ENCODE measurements at regions not wholly inside any gene's neighbourhood (a gene's known extent, or its start where the extent isn't known, plus 50 kb on each side); places are given as distances from the start of the nearest gene placed in this dataset.

- Histone ChIP-seq H3K27me3 (no peaks in the 10 kb centered on the region), H3K9me3 (no peaks in the 10 kb centered on the region), H3K4me3 (no peak overlapping the region), H3K4me1 (no peaks in the 10 kb centered on the region), H3K27ac (no peak overlapping the region), H3K36me3 (no peaks in the 10 kb centered on the region)
- no peak for DNase-seq (ENCODE audit: low spot score in 2 of 2)
- TF ChIP-seq, protein P1, sequence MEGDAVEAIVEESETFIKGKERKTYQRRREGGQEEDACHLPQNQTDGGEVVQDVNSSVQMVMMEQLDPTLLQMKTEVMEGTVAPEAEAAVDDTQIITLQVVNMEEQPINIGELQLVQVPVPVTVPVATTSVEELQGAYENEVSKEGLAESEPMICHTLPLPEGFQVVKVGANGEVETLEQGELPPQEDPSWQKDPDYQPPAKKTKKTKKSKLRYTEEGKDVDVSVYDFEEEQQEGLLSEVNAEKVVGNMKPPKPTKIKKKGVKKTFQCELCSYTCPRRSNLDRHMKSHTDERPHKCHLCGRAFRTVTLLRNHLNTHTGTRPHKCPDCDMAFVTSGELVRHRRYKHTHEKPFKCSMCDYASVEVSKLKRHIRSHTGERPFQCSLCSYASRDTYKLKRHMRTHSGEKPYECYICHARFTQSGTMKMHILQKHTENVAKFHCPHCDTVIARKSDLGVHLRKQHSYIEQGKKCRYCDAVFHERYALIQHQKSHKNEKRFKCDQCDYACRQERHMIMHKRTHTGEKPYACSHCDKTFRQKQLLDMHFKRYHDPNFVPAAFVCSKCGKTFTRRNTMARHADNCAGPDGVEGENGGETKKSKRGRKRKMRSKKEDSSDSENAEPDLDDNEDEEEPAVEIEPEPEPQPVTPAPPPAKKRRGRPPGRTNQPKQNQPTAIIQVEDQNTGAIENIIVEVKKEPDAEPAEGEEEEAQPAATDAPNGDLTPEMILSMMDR (IDR thresholded peaks at IDR 0.05), result no peak
- TF ChIP-seq POLR2AphosphoS5 (IDR thresholded peaks at IDR 0.05) (no peak), POLR2A (IDR thresholded peaks at IDR 0.05) (no peak)
- intact Hi-C loops (cut with DNase I; ENCODE audit: low total_unique reads), result no loop called here
Measured at GRCh38 chr18:10088734-10089133, 174.9 kb downstream of the VAPA start.

DNA sequence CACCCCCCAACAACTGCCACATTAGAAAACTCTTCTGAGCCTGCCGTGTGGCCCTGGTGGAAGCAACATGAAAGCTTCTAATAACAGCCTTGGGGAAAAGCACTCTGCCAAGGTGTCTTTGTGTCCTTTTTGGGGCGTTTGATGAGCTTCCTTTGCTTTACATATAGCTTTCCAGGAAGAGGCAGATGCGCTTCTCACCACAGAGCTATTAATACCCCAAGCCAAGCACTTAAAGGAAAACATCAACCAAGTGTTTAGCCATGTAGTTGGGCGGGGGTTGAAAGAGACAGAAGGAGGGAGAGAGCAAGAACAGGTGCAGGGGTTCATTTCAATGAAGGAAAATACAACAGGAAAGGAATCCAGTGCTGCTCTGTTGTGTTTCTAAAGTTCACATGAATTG is 176.1 kb downstream of the VAPA start:
- no peak overlapping the region for H3K27ac ChIP-seq
- TF ChIP-seq POLR2AphosphoS5 (IDR thresholded peaks at IDR 0.05) (no peak), POLR2A (IDR thresholded peaks at IDR 0.05) (no peak)
- TF ChIP-seq, protein P1 (IDR thresholded peaks at IDR 0.05), result no peak
- no peaks in the 10 kb centered on the region for H3K27me3 ChIP-seq
- H3K4me3 ChIP-seq, result no peak overlapping the region
- no peaks in the 10 kb centered on the region for H3K36me3 ChIP-seq
- H3K4me1 ChIP-seq, result no peaks in the 10 kb centered on the region
- no peak for DNase-seq (ENCODE audit: low spot score in 2 of 2)
- H3K9me3 ChIP-seq, result no peaks in the 10 kb centered on the region
- intact Hi-C loops (cut with DNase I; ENCODE audit: low total_unique reads), result no loop called here

DNA sequence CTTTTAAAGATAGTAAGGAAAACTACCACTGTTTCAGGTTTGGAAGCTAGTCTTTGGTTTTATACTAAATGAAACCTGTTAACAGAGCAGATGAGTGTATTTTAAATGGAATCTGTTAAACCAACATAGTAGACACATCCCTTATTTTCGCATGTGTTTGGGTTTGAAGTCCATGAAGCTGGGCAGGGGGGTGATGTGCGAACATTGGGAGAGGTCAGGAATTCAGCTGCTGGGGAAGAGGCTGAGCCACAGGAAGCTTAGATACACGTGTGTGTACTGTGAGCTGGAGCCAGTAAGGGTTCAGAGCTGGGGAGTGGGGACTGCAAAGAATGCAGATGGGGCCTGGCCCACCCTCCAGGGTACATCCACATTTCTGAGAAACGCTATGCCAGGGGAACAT is 176.9 kb downstream of the VAPA start:
- intact Hi-C loops (cut with DNase I; ENCODE audit: low total_unique reads), result no loop called here
- H3K4me1 ChIP-seq, result no peaks in the 10 kb centered on the region
- H3K36me3 ChIP-seq, result no peaks in the 10 kb centered on the region
- TF ChIP-seq POLR2A (IDR thresholded peaks at IDR 0.05) (no peak), POLR2AphosphoS5 (IDR thresholded peaks at IDR 0.05) (no peak)
- TF ChIP-seq, protein P1 (IDR thresholded peaks at IDR 0.05), result no peak
- no peak for DNase-seq (ENCODE audit: low spot score in 2 of 2)
- no peaks in the 10 kb centered on the region for H3K27me3 ChIP-seq
- no peaks in the 10 kb centered on the region for H3K9me3 ChIP-seq
- H3K27ac ChIP-seq, result no peak overlapping the region
- H3K4me3 ChIP-seq, result no peak overlapping the region

- Histone ChIP-seq H3K4me1 (no peaks in the 10 kb centered on the region), H3K4me3 (no peak overlapping the region), H3K27me3 (no peaks in the 10 kb centered on the region), H3K9me3 (no peaks in the 10 kb centered on the region), H3K36me3 (no peaks in the 10 kb centered on the region), H3K27ac (no peak overlapping the region)
- no peak for DNase-seq (ENCODE audit: low spot score in 2 of 2)
- intact Hi-C loops (cut with DNase I; ENCODE audit: low total_unique reads), result no loop called here
- no peak for TF ChIP-seq POLR2A (IDR thresholded peaks at IDR 0.05)
- TF ChIP-seq, protein P1 (IDR thresholded peaks at IDR 0.05), result no peak
- no peak for TF ChIP-seq POLR2AphosphoS5 (IDR thresholded peaks at IDR 0.05)
Measured at GRCh38 chr18:10093445-10093844, 179.6 kb downstream of the VAPA start.

DNA sequence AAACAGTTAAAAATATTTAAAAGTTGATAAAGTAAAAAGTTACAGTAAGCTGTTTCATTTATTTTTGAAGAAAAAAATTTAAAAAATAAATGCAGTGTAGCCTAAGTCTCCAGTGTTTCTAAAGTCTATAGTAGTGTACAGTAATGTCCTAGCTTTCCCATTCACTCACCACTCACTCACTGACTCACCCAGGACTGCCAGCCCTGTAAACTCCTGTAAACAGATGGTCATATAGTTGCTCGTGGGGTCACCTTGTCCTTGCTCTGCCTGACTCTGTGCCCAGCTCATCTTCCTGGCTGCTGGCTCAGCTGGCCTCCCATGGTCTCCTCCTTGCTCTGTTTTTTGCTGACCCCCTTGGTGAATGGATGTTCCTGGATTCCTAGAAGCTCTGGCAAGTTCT is 180.3 kb downstream of the VAPA start:
- TF ChIP-seq, protein P1 (IDR thresholded peaks at IDR 0.05), result no peak
- TF ChIP-seq POLR2AphosphoS5 (IDR thresholded peaks at IDR 0.05) (no peak), POLR2A (IDR thresholded peaks at IDR 0.05) (no peak)
- intact Hi-C loops (cut with DNase I; ENCODE audit: low total_unique reads), result no loop called here
- H3K36me3 ChIP-seq, result no peaks in the 10 kb centered on the region
- no peak overlapping the region for H3K4me3 ChIP-seq
- H3K27me3 ChIP-seq, result no peaks in the 10 kb centered on the region
- no peak for DNase-seq (ENCODE audit: low spot score in 2 of 2)
- H3K9me3 ChIP-seq, result no peaks in the 10 kb centered on the region
- no peak overlapping the region for H3K27ac ChIP-seq
- no peaks in the 10 kb centered on the region for H3K4me1 ChIP-seq

Measured in breast epithelium (tissue), 4 donors.